ENCODE measurements at regions not wholly inside any gene's neighbourhood (a gene's known extent, or its start where the extent isn't known, plus 50 kb on each side); places are given as distances from the start of the nearest gene placed in this dataset.
A peak's percentile ranks its signal among the peaks of the same experiment; 100 is the strongest.
"Not testable (repeated sequence)": the region's sequence is repeated elsewhere in the genome, so short reads cannot be mapped to it uniquely, and the experiment has no call there.

DNA sequence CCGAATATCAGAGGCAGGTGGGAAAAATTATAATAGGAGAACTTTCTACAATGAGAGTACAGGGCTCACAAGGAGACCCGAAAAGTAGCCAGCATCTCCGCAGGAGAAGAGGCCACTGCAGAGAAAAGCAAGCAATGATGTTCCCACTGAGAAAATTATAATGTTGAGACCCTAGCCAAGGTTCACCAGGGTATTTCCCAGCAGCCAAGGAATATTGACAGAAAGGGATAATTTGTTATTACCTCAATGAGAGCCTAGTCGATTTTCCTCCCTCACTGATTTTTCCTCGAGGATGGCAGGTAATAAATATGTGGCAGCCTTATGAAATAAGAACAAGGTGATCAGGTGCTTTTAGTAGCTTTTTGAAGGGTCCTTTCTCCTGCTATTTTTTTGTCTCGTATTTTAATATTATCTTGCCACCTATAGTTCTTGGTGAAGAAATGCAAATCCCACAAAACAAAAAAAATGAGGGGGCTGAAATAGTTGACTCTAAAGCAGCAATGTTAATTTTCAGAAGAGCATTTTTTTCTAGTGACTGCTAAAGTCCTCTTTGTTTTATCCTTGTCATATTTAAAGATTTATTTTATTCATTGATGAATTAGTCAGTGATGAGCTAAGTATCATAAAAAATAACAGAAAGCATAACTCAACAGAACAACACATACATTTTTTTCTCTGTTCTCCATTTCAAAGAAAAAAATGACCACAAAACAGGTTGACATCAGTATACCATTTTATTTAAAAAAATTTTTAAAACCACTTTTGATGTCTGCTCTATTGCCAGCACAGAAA, 215.4 kb downstream of the KCNE4 start:
- in situ Hi-C loops (cut with MboI; ENCODE audit: low pct_unique_long_range_greater_than_20kb, low sequenced_read_pairs): no loop called here
- DNase-seq: no peak

DNA sequence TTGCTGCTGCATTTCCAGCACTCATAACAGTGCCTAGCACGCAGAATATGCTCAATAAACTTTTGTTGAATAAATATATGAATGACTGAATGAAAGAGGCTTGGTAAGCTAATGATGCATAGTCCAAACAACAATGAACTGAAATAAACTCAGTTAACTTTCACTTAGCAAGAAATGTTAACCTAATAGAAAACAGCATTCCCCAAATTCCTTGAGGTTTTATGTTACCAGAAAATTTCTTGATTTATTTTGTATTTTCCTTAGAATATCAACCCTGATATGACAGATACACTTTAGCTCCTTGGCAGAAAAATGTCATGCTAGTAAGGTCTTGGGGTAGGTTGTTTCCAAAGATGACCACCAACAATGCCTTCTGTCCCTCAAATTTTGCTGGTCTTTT, 217.4 kb downstream of the KCNE4 start:
- in situ Hi-C loops (cut with MboI; ENCODE audit: low pct_unique_long_range_greater_than_20kb, low sequenced_read_pairs): no loop called here

DNA sequence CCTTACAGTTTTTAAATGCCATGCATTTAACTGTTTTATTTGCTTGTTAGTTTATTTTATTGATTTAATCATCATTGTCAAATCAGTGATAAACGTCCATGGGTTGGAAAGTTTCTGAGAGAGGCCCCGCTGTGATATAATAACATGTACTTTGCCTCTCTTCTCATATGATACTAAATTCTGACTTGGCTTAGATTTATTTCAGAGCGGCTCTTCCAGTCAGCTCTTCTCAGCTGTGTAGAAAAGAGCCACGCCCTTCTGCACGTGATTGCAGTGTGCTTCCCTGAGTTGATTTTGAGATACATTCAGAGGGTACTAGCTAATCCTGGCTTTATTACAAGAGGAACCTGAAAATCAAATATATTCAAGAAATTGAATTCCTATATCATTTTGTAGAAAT, 218.6 kb downstream of the KCNE4 start:
- DNase-seq: no peak
- in situ Hi-C loops (cut with MboI; ENCODE audit: low pct_unique_long_range_greater_than_20kb, low sequenced_read_pairs): no loop called here

More for the DNA sequence above, 217.4 kb downstream of the KCNE4 start:
- DNase-seq: no peak

DNA sequence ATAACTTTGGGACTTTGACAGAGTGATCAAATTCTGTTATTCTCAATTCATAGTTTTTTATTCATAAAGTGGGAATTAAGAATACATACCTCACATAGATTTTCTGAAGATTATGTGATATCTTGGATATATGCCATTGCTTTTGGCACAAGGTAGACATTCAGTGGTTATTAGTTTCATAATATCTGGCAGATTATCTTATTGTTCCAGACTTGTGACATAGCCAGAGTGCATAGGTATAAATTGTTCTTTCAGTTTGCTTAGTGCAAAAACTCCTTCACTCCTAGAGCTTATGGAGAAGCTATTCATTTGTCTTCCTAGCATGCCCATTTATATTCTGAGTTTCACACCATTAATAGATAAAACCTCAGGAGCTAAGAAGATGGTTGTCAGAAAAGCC, 222.0 kb downstream of the KCNE4 start:
- in situ Hi-C loops (cut with MboI; ENCODE audit: low pct_unique_long_range_greater_than_20kb, low sequenced_read_pairs): no loop called here
- DNase-seq: no peak

DNA sequence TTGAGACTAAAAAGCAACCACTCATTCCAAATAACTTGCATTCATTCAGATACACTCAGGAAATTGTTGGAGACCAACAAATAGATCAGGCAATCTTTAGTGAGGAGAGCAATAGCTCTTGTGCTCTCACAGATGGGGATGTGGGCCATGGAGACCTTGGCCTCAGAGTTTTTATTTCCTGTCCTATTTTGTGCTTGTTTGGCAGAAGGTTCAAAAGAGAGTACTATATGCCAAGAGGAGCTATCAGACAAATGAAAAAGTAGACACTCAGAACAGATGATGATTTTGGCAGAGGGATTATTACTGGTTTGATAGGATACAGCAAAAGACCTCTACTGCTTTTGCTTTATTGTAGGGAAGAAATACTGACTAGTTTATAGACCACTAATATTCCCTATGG, 230.2 kb downstream of the KCNE4 start:
- DNase-seq: no peak
- in situ Hi-C loops (cut with MboI; ENCODE audit: low pct_unique_long_range_greater_than_20kb, low sequenced_read_pairs): no loop called here

DNA sequence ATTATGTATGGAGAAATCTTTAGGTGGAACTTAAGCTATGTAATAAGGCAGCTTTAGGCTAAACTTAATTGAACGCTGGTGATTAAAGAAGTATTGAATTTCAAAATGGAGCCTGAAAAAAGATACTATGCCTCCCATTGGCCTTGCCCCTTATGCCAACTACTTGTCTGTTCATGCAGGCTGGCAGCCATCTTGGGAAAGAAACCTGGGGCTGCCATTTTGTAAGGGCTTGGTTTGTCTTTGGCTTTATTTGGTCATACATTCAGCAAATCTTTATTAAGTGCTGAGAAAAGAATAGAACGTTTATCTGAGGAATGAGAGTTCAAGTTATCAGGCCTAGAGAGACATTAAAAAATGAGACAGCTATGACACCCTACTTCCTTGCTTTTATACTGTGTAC, 231.3 kb downstream of the KCNE4 start:
- in situ Hi-C loops (cut with MboI; ENCODE audit: low pct_unique_long_range_greater_than_20kb, low sequenced_read_pairs): no loop called here
- no peak for DNase-seq

DNA sequence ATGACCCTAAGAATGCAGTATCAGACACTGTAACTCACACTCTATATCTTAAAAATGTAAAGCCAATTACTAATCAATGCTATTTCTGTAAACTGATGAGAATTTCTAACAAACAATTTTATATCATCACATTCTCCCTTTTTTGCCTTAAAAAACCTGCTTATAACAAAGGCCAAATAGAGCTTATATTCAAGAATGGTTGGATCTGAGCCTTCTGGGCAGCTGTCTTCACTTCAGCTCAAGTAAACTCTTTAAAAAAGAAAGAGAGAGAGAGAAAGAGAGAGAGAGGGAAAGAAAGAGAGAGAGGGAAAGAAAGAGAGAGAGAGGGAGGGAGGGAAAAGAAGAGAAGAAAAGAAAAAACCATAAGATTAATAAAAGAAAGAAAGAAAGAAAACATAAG, 231.8 kb downstream of the KCNE4 start:
- in situ Hi-C loops (cut with MboI; ENCODE audit: low pct_unique_long_range_greater_than_20kb, low sequenced_read_pairs): no loop called here
- no peak for DNase-seq

DNA sequence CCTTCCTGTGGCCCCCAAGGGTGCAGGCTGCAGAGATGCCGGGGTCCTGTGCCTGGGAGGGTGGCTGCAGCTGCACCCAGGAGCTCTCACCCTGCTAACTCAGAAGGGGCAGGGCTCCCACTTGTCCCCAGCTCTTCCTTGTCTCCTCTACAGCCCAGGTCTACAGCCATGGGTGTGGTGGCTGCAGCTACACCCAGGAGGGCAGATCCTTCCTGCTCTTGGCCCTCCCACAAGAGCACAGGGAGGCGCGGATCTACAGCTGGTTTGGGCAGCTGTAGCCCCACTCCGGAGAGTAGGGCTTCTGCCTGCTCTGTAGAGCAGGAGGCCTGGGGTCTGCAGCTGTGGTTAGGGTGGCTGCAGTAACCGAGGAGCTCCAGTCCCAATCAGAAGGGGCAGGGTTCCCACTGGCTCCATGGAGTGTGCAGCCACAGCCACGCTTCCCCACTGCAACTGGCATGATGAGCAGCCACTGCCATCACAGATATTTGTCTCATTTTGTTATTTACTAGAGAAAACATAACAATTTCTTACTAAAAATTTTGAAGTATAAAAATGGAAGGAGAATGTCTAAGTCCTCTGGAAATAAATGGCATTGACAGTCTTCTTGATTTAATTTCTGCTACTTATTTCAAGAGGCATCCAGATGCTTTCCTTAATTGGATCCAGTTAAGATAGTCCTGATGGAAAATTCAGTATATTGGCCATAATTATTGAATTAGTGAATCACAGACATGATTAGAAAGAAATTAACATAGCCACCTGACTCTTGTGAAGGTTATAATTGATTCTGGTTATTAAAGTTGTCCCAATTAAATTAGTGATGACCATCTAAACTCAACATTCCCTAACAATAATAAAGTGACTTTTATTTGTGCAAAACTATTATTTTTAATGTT, 233.6 kb downstream of the KCNE4 start:
- no peak for DNase-seq
- in situ Hi-C loops (cut with MboI; ENCODE audit: low pct_unique_long_range_greater_than_20kb, low sequenced_read_pairs): no loop called here

DNA sequence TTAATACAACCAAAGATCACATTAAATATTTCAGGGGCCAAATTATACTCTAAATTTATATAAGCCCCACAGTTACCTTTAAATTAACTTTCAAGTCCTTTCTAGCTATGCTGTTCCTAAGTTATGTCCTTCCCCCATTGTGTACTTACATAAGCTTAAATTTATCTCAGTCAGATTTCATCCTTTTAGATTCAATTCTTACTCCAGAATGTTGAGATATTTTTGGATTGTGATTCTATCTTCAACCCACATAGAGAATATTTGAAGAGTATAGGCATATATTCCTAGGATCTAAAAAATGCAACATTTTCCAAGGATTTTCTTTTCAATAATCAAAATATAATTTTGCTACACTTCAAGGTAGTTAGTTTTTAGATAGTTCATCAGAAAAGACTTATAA, 242.8 kb downstream of the KCNE4 start:
- in situ Hi-C loops (cut with MboI; ENCODE audit: low pct_unique_long_range_greater_than_20kb, low sequenced_read_pairs): no loop called here
- no peak for DNase-seq

DNA sequence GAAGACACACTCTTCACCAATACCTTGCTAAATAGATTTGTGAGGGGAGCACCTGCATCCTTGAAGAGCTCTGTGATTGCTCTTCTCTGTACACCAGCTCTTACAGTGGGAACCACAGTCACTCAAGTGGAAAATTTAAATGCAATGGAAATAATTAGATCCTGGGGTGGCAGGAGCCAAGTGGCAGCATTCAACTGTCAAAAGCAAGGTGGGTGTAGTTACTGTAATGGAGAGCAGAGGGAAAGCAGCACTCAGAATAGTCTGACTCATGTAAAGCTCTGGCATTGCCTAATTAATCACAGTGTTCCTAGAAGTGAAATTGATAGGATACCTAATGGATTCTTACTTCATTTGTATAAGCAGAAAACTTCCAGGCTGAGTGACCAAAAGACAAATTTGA, 245.8 kb downstream of the KCNE4 start:
- in situ Hi-C loops (cut with MboI; ENCODE audit: low pct_unique_long_range_greater_than_20kb, low sequenced_read_pairs): no loop called here
- no peak for DNase-seq

DNA sequence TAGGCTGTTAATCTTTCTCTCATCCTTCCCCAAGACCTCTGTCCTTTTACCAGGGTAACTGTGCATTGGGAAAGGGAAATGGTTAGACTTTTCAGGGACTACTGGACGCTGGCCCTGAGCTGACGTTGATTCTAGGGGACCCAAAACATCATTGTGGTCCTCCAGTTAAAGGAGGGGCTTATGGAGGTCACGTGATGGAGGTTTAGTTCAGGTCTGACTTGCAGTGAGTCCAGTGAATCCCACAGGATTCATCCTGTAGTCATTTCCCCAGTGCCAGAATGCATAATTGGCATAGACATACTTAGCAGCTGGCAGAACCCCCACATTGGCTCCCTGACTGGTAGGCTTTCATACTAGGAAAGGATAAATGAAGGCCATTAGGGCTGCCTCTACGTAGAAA, 246.3 kb downstream of the KCNE4 start:
- DNase-seq; in situ Hi-C loops (cut with MboI; ENCODE audit: low pct_unique_long_range_greater_than_20kb, low sequenced_read_pairs): not testable (repeated sequence)

DNA sequence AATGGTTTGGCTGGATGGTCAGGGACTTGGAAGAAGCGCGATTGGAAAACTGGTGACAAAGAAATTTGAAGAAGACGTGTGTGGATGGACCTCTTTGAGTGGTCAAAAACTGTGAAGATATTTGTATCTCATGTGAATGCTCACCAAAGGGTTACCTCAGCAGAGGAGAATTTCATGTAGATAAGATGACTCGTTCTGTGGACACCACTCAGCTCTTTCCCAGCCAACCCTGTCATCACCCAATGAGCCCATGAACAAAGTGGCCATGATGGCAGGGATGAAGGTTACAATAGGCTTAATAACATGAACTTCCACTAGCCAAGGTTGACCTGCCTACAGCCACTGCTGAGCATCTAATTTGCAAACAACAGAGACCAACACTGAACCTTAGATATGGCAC, 248.3 kb downstream of the KCNE4 start:
- in situ Hi-C loops (cut with MboI; ENCODE audit: low pct_unique_long_range_greater_than_20kb, low sequenced_read_pairs): no loop called here

DNA sequence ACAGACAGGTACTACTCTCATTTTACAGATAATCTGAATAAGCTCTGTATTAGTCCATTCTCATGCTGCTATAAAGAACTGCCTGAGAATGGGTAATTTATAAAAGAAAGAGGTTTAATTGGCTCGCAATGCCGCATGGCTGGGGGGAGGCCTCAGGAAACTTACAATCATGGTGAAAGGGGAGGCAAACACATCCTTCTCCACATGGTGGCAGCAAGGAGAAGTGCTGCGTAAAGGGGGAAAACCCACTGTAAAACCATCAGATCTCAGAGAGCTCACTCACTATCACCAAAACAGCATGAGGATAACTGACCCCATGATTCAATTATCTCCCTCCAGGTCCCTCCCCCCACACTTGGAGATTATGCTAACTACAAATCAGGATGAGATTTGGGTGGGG, 254.4 kb downstream of the KCNE4 start:
- in situ Hi-C loops (cut with MboI; ENCODE audit: low pct_unique_long_range_greater_than_20kb, low sequenced_read_pairs): no loop called here

More for the DNA sequence above, 248.3 kb downstream of the KCNE4 start:
- no peak for DNase-seq

DNA sequence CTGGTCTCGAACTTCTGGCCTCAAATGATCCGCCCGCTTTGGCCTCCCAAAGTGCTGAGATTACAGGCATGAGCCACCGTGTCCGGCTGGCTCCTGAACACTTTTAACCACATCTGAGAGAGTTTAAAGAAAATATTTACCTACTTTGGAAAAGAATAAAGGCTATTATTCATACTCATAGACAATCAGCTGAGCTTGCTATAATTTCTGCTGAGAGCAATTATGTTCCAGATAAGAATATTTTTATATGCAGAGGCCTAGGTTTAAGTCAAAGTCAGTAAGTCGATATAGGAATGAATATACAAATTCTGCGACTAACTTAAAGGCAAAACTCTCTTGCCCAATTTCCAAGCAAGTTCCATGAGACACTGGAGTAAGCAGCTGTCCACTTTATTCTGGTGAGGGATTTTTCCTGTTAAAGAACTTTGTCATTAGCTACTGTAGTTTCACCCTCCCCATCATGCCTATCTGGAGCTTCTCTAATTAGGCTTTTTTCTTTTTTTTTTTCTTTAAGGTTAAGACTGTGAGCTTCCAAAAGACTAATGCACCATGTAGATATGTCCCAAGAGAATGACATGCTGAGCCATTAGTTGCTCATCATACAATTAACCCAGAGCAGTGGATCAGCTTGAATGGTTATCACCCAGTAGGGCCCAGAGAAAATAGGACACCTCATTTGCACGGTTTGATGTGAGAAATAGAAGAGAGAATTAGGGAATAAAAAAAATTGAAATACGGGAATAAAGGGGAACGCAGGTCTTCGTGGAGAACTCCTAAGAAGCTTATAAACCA, 260.1 kb downstream of the KCNE4 start:
- DNase-seq: no peak
- in situ Hi-C loops (cut with MboI; ENCODE audit: low pct_unique_long_range_greater_than_20kb, low sequenced_read_pairs): no loop called here

More for the DNA sequence above, 254.4 kb downstream of the KCNE4 start:
- peak; percentile 25 for DNase-seq

DNA sequence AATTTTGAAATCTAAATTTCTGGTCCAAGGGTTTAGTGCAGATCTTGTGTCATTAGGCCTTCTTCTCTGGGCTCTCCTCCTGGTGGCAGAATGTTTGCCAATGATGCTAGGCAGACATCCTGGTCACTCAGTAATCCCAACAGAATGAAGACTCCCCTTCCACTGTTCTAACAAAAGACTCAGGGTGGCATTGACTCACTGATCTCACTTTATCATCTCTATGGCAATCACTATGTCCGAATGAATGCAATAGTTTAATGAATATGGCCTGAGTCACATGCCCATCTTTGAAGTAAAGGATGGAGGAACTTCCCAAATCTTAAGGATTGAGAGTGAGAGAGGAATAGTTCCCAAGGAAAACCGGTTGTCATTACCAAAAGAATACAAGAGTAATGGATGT, 261.1 kb downstream of the KCNE4 start:
- DNase-seq: no peak
- in situ Hi-C loops (cut with MboI; ENCODE audit: low pct_unique_long_range_greater_than_20kb, low sequenced_read_pairs): no loop called here

DNA sequence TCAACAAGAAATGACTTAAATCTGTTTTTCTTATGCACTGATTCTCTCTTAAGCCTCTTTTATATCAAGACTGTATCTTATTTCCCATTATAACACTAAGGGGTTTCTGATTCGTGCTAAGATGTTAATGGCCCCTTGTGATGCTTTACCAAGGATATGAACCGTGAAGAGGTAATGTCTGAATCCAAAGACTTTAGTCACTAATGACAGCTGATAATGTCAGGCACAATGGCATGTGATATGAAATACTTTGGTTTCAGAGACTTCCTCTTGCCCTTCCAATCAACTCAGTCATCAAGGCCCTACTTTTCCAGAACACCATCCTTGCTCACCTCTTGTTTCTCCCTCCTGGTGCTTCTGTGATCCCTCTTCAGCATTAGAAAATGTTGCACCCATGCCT, 262.8 kb downstream of the KCNE4 start:
- no peak for DNase-seq
- in situ Hi-C loops (cut with MboI; ENCODE audit: low pct_unique_long_range_greater_than_20kb, low sequenced_read_pairs): no loop called here

DNA sequence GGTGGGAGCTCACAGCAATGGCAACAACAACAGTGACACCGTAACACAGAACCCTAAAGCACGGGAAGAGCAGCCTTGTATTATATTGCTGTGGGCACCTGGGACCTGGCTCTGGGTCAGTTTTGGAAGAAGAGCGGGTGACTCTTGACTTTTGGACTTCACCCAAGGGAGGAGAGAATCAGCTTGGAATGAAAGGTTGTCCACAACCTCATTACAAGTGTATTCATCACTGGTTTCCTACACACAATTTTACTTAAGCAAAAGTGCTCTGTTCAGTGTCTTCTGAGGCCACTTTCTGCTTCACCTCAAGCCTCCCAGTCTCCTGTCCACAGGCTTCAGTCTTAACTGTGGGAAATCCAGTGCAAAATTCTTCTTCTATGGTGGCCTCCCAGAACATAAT, 263.8 kb downstream of the KCNE4 start:
- in situ Hi-C loops (cut with MboI; ENCODE audit: low pct_unique_long_range_greater_than_20kb, low sequenced_read_pairs): no loop called here
- DNase-seq: no peak

DNA sequence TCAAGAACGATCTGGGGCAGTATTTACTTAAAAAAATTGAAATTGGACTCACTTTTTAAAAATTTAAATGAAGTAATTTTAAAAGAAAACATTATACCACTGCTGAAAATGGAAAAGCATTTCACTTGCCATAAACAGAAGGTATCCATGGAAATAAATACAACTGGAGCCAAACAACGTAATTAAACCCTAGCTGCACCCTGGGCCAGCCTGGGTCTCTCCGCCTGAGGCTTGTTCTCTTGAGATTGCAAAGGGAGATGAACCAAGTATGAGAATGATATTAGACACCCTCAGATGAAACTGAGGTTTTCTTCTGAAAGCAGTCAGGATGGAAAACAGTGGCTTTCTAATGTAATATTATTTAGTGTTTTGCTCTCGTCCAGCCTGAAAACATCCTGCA, 264.4 kb downstream of the KCNE4 start:
- DNase-seq: no peak
- in situ Hi-C loops (cut with MboI; ENCODE audit: low pct_unique_long_range_greater_than_20kb, low sequenced_read_pairs): no loop called here

DNA sequence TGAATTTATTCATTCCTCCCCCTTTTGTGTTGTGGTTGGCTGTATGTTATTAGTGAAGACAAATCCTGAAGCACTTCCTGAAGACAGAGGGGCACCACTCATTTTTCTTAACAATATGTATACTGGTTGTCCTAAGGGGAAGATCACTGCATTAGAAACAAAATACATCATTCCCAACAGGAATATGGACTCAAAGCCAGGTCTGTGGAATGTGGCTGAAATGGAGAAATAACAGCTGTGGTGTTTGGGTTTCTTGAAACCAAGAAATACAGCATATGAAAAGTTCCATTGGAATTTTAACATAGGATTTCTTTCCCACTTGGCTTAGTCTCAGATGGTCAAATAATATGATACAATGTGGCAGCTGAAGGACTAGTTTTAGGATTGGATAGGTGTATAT, 267.6 kb downstream of the KCNE4 start:
- DNase-seq: no peak
- in situ Hi-C loops (cut with MboI; ENCODE audit: low pct_unique_long_range_greater_than_20kb, low sequenced_read_pairs): no loop called here

DNA sequence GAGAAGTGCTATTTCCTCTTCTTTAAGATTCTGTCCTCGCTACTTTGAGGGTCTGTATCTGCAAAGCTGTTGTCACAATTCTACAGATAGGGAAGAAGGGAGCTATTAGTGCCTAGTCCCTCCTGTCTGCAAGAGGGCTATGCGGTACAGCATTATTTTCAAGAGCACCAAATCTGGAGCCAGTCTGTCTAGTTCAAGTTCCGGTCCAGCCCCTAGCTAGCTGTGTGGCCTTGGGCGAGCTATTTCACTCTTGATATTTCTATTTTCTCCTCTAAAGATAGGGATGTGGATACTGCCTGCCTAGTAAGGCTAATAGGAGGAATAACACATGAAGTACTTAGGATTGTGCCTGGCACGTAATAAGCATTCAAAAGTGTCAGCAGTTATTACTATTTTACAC, 272.4 kb downstream of the KCNE4 start:
- DNase-seq: no peak
- in situ Hi-C loops (cut with MboI; ENCODE audit: low pct_unique_long_range_greater_than_20kb, low sequenced_read_pairs): no loop called here
